K562 (cell line): ENCODE measurements at regions not wholly inside any gene's neighbourhood (a gene's known extent, or its start where the extent isn't known, plus 50 kb on each side); places are given as distances from the start of the nearest gene placed in this dataset.

Source experiments
- AFF1 ChIP-seq, 2 experiments: fragments of 450-650 bp; IDR thresholded peaks; 2 replicates each; pipeline ENCODE4 v1.6.1; 2018; ENCODE audit warnings: mild to moderate bottlenecking in 2 of 2, low read depth in 1 of 2; ENCODE audit not compliant: partially characterized antibody in 2 of 2
- CBX2 ChIP-seq: fragments of 200-600 bp; sonication (generic); IDR thresholded peaks from one replicate; pipeline ENCODE4 v1.6.1; 2012; ENCODE audit warnings: mild to moderate bottlenecking, low read length, inconsistent platforms; ENCODE audit not compliant: insufficient read depth, poor library complexity, severe bottlenecking
- CEBPB ChIP-seq: fragments of 450-650 bp; IDR thresholded peaks from 2 replicates; pipeline ENCODE4 v1.6.1; 2016; ENCODE audit warnings: missing genetic modification characterization, missing compliant biosample characterization
- CREB3L1 ChIP-seq: fragments of 450-650 bp; IDR thresholded peaks from 2 replicates; pipeline ENCODE4 v1.6.1; 2014; ENCODE audit warnings: low read depth, mild to moderate bottlenecking, moderate library complexity, borderline replicate concordance
- JUN ChIP-seq, 2 experiments: sonication (generic) in 1 of 2; formaldehyde crosslinking in 1 of 2; IDR thresholded peaks; 2 replicates each; pipeline versions ENCODE4 v1.6.1 to v1.8.0; 2012 to 2022; ENCODE audit warnings: borderline replicate concordance in 2 of 2, mild to moderate bottlenecking in 2 of 2, improper control_type of control experiment in 1 of 2, low read depth in 1 of 2, low read length in 1 of 2, missing genetic modification reagents in 1 of 2
- NELFE ChIP-seq: IDR thresholded peaks from 2 replicates; pipeline ENCODE4 v1.6.1; 2011; ENCODE audit warnings: mild to moderate bottlenecking; ENCODE audit not compliant: insufficient read depth, insufficient read length
- PATZ1 ChIP-seq: fragments of 250-450 bp; sonication (Bioruptor Pico); IDR thresholded peaks from 2 replicates; pipeline ENCODE4 v1.5.0; 2020; ENCODE audit warnings: mild to moderate bottlenecking, borderline replicate concordance
- POLR2H ChIP-seq: IDR thresholded peaks from 2 replicates; pipeline ENCODE4 v1.6.1; 2016; ENCODE audit warnings: missing genetic modification characterization, low read depth, mild to moderate bottlenecking, control low read depth, missing compliant biosample characterization, moderate library complexity
- PTTG1 ChIP-seq: fragments of 450-650 bp; IDR thresholded peaks from 2 replicates; pipeline ENCODE4 v1.6.1; 2016; ENCODE audit warnings: low read depth, mild to moderate bottlenecking, missing genetic modification characterization, missing compliant biosample characterization
- SMARCE1 ChIP-seq: fragments of 450-650 bp; IDR thresholded peaks from 2 replicates; pipeline ENCODE4 v1.7.1; 2016; ENCODE audit warnings: mild to moderate bottlenecking
- XRCC3 ChIP-seq: fragments of 450-650 bp; IDR thresholded peaks from 2 replicates; pipeline ENCODE4 v1.6.1; 2017; ENCODE audit warnings: mild to moderate bottlenecking, moderate library complexity
- TF ChIP-seq, protein P1 (sequence below): fragments of 250-450 bp; sonication (Bioruptor Pico); IDR thresholded peaks from 2 replicates; pipeline ENCODE4 v1.4.0; 2020; ENCODE audit warnings: mild to moderate bottlenecking, moderate library complexity
- TF ChIP-seq, protein P2 (sequence below): fragments of 450-650 bp; IDR thresholded peaks from one replicate; pipeline ENCODE4 v1.6.1; 2018; ENCODE audit warnings: mild to moderate bottlenecking, moderate library complexity; ENCODE audit not compliant: partially characterized antibody

DNA sequence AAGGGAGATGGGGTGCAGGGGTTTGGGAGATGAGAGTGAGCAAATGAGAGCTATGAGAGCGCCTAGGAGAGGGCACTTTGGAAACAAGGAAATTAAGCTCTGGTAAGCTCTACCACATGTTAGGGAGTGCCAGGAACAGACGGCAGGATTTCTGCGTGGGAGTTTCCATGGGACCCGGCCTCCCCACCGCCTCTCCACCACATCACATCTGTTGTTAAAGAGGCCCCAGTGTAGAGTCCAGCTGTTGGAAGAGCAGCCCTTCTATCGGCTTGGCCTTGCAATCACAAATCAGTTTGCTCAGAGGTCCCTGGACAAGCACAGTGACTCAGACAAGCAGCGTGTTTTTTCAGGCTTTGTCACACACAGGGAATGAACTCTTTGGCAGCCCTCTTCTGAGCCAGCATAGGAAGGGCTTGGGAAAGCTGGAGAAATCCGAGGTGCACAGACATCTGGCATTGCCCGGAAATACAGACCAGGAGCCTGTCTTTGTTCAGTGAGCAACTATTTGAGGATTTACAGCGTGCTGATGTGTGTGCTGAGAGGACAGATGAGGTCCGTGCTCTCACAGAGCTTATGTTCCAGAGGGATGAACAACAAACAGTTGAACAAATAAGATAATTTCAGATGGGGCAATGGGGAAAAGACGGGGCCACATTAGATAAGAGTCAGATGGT is 370.6 kb upstream of the PROK2 start (continued):
- TF ChIP-seq POLR2H (tag) (peak; percentile 61; the same call in 1 of the 2 replicates), XRCC3 (no peak), PATZ1 (CRISPR knock-in tag) (no peak), CEBPB (tag) (no peak), CREB3L1 (0 out of 2 replicates have a peak, but pooled peaks have one; percentile 20), AFF1 (IDR thresholded peaks at IDR 0.05; ENCODE audit: low read depth in 1 of 2, partially characterized antibody in 2 of 2) (peak in 1 of 2 experiments; percentile 36), SMARCE1 (peak; percentile 53; the same call in 1 of the 2 replicates), PTTG1 (no peak), CBX2 (no peak), NELFE (no peak), JUN (IDR thresholded peaks at IDR 0.05; ENCODE audit: borderline replicate concordance, low read depth, low read length) (peak; percentile 31; the same call in 1 of the 2 replicates), JUN (CRISPR knock-in tag; IDR thresholded peaks at IDR 0.05; ENCODE audit: borderline replicate concordance) (no peak)
- TF ChIP-seq, protein P1, sequence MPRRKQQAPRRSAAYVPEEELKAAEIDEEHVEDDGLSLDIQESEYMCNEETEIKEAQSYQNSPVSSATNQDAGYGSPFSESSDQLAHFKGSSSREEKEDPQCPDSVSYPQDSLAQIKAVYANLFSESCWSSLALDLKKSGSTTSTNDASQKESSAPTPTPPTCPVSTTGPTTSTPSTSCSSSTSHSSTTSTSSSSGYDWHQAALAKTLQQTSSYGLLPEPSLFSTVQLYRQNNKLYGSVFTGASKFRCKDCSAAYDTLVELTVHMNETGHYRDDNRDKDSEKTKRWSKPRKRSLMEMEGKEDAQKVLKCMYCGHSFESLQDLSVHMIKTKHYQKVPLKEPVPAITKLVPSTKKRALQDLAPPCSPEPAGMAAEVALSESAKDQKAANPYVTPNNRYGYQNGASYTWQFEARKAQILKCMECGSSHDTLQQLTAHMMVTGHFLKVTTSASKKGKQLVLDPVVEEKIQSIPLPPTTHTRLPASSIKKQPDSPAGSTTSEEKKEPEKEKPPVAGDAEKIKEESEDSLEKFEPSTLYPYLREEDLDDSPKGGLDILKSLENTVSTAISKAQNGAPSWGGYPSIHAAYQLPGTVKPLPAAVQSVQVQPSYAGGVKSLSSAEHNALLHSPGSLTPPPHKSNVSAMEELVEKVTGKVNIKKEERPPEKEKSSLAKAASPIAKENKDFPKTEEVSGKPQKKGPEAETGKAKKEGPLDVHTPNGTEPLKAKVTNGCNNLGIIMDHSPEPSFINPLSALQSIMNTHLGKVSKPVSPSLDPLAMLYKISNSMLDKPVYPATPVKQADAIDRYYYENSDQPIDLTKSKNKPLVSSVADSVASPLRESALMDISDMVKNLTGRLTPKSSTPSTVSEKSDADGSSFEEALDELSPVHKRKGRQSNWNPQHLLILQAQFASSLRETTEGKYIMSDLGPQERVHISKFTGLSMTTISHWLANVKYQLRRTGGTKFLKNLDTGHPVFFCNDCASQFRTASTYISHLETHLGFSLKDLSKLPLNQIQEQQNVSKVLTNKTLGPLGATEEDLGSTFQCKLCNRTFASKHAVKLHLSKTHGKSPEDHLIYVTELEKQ (CRISPR knock-in tag) = peak; percentile 53; the same call in 1 of the 2 replicates
- TF ChIP-seq, protein P2, sequence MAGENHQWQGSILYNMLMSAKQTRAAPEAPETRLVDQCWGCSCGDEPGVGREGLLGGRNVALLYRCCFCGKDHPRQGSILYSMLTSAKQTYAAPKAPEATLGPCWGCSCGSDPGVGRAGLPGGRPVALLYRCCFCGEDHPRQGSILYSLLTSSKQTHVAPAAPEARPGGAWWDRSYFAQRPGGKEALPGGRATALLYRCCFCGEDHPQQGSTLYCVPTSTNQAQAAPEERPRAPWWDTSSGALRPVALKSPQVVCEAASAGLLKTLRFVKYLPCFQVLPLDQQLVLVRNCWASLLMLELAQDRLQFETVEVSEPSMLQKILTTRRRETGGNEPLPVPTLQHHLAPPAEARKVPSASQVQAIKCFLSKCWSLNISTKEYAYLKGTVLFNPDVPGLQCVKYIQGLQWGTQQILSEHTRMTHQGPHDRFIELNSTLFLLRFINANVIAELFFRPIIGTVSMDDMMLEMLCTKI = no peak
